Erythroblast (primary cell): ENCODE measurements at regions not wholly inside any gene's neighbourhood (a gene's known extent, or its start where the extent isn't known, plus 50 kb on each side); places are given as distances from the start of the nearest gene placed in this dataset.

ENCODE experiments used
- DNase-seq, 2 experiments: peaks; one replicate each; lab custom pipeline; 2025; lab: John Stamatoyannopoulos, UW
- GATA1 ChIP-seq: IDR thresholded peaks from 2 replicates; pipeline ENCODE4 v1.6.1; 2011; ENCODE audit warnings: low read depth, mild to moderate bottlenecking, control low read depth, low read length, moderate library complexity
- POLR2A ChIP-seq: IDR thresholded peaks from 2 replicates; pipeline ENCODE4 v1.6.1; 2011; ENCODE audit warnings: mild to moderate bottlenecking, low read length

DNA sequence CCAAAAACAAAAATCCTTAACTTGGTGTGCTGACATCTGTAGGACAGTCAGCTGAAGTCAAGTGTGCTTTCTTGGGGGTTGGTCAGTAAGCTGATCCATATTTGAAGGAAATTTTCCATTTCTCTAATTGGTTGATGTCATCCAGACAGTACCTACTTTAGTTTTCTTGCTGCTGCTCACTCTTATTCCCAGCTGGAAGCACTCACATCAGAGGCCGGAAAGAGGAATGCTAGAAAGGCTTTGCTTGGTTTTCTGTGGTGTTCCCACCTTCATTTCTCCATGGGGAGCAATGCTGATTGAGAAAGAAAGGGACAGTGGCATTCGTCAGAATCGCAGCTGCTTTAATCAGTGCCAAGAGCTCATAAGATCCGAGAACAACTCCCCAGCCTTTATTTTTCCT is 227.0 kb downstream of the C4orf33 start:
- TF ChIP-seq POLR2A (no peak), GATA1 (no peak)
- no peak for DNase-seq

DNA sequence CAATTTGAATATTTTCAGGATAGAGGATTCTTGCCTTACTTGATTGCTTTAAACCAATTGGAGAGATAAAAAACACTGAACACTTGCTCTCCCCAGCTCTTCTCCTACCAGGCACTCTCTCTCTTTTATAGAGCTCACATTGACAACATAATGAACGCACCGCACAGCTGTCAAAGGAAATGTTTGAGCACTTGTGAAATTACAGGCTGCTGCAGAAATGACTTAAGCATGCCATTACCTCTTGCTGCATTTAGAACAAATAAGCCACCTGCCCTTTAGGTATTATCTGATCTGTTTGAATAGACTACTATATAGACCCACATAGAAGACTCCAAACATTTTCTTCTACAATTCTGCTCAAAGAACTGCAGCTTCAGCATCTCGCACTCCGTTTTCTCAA is 227.7 kb downstream of the C4orf33 start:
- TF ChIP-seq GATA1 = no peak
- no peak for TF ChIP-seq POLR2A
- no peak for DNase-seq

DNA sequence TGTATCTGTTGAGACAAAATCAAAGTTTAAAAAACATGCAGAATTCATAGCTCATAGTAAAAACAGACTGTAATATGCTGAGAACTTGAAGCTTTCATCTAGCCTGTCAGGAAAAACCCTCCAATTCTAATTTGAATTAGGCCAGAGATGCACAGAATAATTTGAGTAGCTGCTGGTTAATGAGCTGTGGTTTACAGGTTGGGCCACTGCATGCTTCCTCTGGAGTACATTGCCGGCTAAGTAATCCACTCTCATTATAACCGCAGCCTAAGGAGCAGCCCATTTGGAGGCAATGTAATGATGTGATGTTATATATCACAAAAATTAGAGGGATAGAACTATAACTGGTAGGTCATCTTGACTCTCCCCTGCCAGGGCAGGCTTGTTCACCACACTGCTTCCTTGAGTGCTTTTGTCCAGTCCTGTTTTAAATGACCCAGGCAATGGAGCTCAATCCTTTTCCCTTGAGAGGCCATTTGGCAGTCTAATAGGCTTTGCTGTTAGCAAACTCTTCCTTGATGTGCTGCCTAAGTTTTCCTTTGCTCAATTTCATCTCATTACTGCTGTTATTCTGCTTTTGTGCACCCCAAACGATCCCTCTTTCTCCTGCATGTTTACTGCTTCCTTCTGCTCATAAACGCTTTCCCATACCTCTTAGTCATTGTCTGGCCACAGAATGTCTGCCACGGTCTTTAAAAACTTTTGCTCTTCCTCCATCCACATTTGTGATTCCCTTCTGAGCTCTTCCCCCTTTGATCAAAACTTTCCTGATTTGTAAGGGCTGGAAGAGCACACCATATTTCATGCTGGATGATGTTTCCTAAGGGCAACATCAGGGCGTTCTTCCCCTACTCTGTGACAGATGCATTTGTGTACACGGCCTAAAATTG is 230.9 kb downstream of the C4orf33 start:
- no peak for DNase-seq
- no peak for TF ChIP-seq GATA1
- TF ChIP-seq POLR2A = no peak

DNA sequence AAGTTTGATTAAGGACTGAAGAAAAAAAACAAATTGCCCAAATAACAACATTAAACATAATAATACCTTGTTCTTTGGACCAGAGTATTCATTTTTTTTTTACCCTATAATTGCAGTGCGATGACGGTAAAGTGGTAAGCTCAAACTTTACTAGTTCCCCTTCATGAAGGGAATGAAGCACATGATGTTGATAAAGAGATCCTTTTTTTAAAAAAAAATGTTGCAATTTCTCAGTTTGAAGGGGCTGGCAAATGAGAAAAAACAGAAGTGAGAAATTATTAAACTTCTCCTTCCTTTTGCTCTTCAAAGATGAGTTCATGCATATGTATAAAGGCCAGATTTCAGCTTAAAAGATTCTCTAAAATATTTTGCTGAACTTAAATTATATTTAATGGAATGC is 231.7 kb downstream of the C4orf33 start:
- no peak for DNase-seq
- TF ChIP-seq GATA1 = no peak
- no peak for TF ChIP-seq POLR2A

DNA sequence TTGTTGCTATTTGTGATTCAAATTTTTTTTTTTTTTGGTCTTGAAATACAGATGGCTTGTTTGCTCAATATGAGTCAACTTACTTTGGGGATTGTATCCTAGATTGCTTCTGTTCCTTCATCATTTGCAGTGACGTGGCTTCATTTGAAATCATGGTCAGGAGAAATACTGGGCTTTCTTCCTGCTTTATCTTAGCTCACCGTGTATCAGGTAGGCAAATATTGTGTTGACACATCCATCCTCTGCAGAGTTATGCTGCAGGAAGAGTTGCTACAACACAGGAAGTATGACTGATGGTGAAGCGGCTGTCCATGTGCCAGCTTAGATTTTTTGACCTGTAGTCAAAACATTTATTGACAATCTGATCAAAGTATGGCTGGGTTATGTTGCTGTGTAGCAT is 232.2 kb downstream of the C4orf33 start:
- no peak for DNase-seq
- no peak for TF ChIP-seq GATA1
- TF ChIP-seq POLR2A = no peak

DNA sequence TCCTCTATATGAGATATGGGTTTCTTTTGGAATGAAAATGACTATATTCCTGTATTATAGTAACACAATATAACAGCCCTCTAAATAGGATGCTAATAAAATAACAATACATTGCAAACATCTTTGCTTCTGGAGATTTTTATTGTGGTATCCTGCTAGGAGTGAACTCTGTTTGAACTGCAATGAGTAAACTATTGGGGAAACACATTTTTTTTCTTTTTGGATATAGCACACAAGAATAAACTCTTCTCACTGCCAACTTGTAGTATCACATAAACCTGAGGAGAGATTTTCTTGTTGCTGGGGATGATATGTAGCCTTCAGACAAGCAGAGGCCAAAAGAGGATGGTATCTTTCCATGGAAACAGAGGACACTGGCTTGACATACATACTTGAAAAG is 238.2 kb downstream of the C4orf33 start:
- DNase-seq = no peak
- no peak for TF ChIP-seq GATA1
- no peak for TF ChIP-seq POLR2A

DNA sequence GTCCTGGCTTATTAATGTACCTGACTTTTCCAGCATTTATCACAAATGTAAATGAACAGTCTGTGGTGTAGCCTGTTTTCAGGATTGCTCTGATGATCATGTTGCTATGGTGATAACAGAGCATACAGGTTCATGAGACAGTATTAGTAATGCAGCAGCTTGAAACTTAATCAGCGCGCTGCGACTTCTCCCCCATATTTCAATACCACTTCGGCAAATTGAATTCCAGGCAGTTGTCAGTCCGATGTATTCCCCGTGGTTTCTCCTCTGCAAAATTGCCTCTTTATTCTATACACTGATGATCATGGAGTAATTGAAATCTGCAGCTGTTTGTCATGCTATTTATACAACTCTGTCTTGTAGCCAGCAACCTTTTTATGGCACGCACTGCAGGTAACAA is 239.3 kb downstream of the C4orf33 start:
- TF ChIP-seq GATA1 = no peak
- TF ChIP-seq POLR2A = no peak
- no peak for DNase-seq

DNA sequence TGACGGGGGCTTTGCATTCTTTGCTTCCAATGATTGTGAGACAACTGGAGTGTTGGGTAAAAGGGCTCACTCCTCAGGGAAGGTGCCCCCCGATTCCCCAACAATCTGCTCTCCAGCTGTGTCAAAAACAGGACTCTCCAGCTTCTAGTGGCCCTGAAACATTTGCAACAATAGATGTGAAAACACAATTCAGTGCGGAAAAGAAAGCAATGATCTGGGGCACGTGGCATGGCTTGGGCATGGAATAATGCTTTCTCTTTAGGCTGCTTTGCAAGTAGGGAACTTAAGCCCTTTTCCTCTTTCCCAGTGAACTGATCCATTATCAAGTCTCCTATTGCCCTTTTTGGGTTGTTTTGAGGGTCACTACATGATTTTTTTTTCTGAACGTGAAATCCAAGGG is 239.9 kb downstream of the C4orf33 start:
- no peak for DNase-seq

DNA sequence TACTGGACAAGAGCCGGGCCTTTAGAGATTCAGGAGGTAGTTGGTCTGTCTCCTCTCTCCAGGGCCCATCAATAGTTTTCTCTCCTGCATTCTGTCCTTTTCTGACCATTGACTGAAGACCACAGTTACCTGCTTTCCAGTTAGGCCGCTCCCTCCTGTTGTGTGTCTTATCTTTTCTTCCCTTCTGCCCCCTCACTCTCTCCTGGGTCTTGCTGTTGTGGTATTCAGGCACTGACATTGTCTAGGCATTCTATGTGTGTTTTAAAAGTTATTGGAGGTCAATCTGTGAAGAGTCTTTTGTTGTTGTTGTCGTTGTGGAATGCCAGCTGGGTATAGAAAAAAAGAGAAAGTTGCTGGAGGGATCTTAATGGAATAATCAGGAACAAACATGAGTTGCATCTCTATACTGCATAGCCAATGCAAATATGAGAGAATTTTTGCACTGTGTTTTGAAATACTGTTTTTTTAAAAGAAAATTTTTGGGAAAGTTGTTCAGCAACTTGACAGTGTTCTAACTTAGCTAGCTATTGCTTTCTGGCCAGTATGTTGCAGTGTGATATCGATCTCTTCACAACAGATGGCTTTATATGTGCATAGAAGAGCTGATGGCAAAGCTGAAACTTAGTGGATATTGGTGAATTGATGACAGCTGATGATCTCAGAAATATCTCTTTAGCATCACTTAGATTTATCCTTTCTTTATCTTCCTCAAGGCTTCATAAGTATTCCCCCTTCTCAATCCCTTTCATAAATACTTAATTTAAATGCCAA is 240.7 kb downstream of the C4orf33 start:
- no peak for DNase-seq
- no peak for TF ChIP-seq POLR2A
- no peak for TF ChIP-seq GATA1

More for the DNA sequence above, 239.9 kb downstream of the C4orf33 start:
- TF ChIP-seq POLR2A = no peak
- no peak for TF ChIP-seq GATA1

DNA sequence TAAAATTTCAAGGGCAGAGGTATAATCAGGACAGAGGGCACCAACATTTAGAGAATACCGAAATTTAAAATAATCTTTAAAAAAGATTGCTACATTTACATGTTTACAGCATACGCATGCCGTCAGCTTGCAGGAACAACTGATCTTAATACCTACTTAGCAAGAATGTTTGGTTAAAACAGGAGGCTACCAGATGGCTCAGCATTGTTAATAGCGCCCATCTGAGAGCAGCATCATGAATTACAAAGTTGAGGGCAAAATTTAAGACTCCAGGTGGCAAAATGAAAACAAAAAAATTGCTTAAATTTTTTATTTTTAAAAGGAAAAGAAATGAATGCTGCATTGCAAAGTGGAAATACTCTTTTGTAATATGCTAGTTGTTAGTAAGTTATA is 241.3 kb downstream of the C4orf33 start:
- TF ChIP-seq POLR2A = no peak
- no peak for TF ChIP-seq GATA1
- no peak for DNase-seq

DNA sequence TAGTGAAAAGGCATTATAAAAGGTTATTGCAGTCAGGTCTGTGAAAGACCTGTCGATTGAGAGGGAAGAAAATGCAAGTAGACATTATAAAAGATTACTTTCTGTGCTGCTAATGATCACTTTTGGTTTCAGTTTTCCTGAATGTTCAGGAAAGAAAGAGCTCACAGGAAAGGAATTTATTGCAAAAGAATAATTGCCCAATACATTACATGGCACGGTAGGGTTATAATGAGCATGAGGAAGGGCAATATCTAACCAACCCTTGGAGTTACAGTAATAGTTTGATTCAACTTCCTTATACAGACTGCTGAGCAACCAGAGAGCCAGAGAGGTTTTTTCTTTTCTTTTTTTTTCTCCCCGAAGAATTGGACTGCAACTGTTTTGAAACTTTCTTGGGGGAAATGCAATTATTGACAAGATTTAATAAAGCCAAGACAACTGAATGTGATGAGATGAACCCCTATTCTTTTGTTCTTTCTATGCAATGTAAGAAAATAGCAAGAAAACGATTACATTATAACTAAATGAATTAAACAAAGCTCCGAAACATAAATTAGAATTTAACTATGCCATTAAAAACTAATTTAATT is 247.0 kb downstream of the C4orf33 start:
- no peak for TF ChIP-seq POLR2A
- TF ChIP-seq GATA1 = no peak
- DNase-seq = no peak

DNA sequence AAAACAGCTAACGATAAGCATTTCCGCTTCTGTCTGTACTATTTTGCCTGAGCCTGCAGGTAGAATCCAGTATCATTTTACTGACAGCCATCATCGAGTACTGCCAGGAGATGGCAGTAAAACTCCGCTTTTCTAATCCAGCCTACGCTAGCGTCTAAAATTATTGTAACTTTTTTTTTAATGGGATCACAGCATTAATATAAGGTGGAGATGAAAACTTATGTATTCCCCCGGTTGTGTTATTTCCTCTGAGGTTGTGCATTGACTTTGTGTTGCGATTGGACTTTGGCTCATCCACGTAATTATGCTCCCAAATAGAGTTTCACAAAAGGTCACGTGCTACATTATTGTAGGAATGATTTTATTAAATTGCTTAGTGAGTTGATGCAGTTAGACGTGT is 248.1 kb downstream of the C4orf33 start:
- peak; percentile 1 to 38 for DNase-seq

DNA sequence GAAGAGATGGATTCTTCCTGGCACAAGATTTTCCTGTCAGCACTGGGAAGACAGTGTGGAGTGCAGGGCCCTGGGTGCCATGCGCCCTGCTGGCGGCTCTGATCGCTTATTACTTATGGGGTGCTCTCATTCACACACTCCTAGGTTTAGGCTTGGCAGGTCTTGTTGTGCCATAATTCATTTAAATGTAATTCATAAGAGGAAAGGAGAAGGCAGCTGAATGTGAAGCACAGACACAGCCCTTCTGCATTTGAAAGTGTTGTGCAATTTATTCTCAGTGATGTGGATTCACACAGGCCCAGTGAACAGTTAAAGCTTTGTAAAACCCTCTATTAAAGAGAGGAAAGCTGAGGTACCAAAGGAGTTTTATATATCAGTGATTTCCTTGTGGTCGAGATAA is 249.7 kb downstream of the C4orf33 start:
- no peak for DNase-seq
- TF ChIP-seq POLR2A (no peak), GATA1 (no peak)

More for the DNA sequence above, 248.1 kb downstream of the C4orf33 start:
- TF ChIP-seq GATA1 = no peak
- no peak for TF ChIP-seq POLR2A

DNA sequence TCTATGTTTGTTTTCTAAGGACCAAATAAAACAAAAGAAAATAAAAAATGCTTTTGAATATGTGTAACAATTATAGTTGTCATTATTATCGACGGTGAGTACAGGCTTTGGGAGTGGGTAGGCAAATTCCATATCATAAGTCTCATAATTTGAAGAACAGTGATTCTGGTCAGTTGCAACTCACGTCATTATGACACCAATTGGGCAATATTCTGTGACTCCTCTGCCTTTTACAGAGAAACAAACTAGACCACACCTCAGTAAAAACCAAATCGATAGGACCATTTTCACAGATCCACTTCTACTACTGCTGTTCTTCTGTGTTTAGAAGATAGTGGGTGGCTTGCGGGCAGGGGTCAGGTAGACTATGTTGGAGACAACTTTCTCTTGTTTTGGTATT is 250.1 kb downstream of the C4orf33 start:
- no peak for DNase-seq
- TF ChIP-seq GATA1 (no peak), POLR2A (no peak)
